ENCODE measurements at regions not wholly inside any gene's neighbourhood (a gene's known extent, or its start where the extent isn't known, plus 50 kb on each side); places are given as distances from the start of the nearest gene placed in this dataset.

- TF ChIP-seq, protein P1, sequence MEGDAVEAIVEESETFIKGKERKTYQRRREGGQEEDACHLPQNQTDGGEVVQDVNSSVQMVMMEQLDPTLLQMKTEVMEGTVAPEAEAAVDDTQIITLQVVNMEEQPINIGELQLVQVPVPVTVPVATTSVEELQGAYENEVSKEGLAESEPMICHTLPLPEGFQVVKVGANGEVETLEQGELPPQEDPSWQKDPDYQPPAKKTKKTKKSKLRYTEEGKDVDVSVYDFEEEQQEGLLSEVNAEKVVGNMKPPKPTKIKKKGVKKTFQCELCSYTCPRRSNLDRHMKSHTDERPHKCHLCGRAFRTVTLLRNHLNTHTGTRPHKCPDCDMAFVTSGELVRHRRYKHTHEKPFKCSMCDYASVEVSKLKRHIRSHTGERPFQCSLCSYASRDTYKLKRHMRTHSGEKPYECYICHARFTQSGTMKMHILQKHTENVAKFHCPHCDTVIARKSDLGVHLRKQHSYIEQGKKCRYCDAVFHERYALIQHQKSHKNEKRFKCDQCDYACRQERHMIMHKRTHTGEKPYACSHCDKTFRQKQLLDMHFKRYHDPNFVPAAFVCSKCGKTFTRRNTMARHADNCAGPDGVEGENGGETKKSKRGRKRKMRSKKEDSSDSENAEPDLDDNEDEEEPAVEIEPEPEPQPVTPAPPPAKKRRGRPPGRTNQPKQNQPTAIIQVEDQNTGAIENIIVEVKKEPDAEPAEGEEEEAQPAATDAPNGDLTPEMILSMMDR (IDR thresholded peaks at IDR 0.05; ENCODE audit: low read depth, low read length, poor library complexity, severe bottlenecking), result no peak
- TF ChIP-seq EZH2phosphoT487 (IDR thresholded peaks at IDR 0.05; ENCODE audit: borderline replicate concordance, low read length), result no peak
Observed at GRCh38 chr14:95014036-95014435, 143.3 kb downstream of the DICER1 start.

All from DOHH2 (cell line).